PC-9 (cell line): ENCODE measurements at regions not wholly inside any gene's neighbourhood (a gene's known extent, or its start where the extent isn't known, plus 50 kb on each side); places are given as distances from the start of the nearest gene placed in this dataset.

Experiments used
- EZH2 ChIP-seq: fragments of 200-600 bp; sonication (generic); IDR thresholded peaks from 2 replicates; pipeline ENCODE4 v1.8.0; 2017; ENCODE audit warnings: antibody characterized with exemption, low read depth
- TF ChIP-seq, protein P1 (sequence below): fragments of 200-600 bp; sonication (generic); conservative IDR thresholded peaks from 2 replicates; pipeline ENCODE4 v1.6.1; 2017; ENCODE audit warnings: mixed run types, antibody characterized with exemption, mild to moderate bottlenecking, moderate library complexity

DNA sequence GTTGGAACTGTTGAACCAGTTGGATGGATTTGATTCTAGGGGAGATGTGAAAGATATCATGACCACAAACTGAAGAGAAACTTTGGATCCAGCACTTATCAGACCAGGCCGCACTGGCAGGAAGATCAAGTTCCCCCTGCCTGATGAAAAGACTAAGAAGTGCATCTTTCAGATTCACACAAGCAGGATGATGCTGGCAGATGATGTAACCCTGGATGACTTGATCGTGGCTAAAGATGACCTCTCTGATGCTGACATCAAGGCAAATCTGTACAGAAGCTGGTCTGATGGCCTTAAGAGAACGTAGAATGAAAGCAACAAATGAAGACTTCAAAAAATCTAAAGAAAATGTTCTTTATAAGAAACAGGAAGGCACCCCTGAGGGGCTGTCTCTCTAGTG, 72.8 kb upstream of the CDYL start:
- TF ChIP-seq, protein P1, sequence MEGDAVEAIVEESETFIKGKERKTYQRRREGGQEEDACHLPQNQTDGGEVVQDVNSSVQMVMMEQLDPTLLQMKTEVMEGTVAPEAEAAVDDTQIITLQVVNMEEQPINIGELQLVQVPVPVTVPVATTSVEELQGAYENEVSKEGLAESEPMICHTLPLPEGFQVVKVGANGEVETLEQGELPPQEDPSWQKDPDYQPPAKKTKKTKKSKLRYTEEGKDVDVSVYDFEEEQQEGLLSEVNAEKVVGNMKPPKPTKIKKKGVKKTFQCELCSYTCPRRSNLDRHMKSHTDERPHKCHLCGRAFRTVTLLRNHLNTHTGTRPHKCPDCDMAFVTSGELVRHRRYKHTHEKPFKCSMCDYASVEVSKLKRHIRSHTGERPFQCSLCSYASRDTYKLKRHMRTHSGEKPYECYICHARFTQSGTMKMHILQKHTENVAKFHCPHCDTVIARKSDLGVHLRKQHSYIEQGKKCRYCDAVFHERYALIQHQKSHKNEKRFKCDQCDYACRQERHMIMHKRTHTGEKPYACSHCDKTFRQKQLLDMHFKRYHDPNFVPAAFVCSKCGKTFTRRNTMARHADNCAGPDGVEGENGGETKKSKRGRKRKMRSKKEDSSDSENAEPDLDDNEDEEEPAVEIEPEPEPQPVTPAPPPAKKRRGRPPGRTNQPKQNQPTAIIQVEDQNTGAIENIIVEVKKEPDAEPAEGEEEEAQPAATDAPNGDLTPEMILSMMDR = no peak
- no peak for TF ChIP-seq EZH2
